Colonic mucosa (tissue), 4 donors: ENCODE measurements at regions not wholly inside any gene's neighbourhood (a gene's known extent, or its start where the extent isn't known, plus 50 kb on each side); places are given as distances from the start of the nearest gene placed in this dataset.

Experiments
- DNase-seq: peaks from one replicate; pipeline ENCODE4 v3.0.0-alpha.2; 2020
- H3K27ac ChIP-seq: fragments of 200-600 bp; one replicate; pipeline ENCODE4 v1.8.0; 2021
- H3K27me3 ChIP-seq: fragments of 200-600 bp; one replicate; pipeline ENCODE4 v1.8.0; 2021
- H3K36me3 ChIP-seq: fragments of 200-600 bp; one replicate; pipeline ENCODE4 v1.8.0; 2021
- H3K4me1 ChIP-seq: fragments of 200-600 bp; one replicate; pipeline ENCODE4 v1.8.0; 2021; ENCODE audit warnings: mild to moderate bottlenecking
- H3K4me3 ChIP-seq: fragments of 200-600 bp; one replicate; pipeline ENCODE4 v1.8.0; 2021
- H3K9ac ChIP-seq, 2 donors: one replicate each; pipeline ENCODE4 v1.7.0; 2013; ENCODE audit warnings: control low read depth in 2 of 2, low read depth in 2 of 2, low read length in 2 of 2
- H3K9me3 ChIP-seq: fragments of 200-600 bp; one replicate; pipeline ENCODE4 v1.8.0; 2021
- CTCF ChIP-seq: fragments of 200-600 bp; IDR thresholded peaks from one replicate; pipeline ENCODE4 v1.8.0; 2022; ENCODE audit warnings: antibody characterized with exemption, mild to moderate bottlenecking
- intact Hi-C: fragments of 100-400 bp; cut with DNase I; formaldehyde crosslinking; loops from one replicate; pipeline ENCODE4 v1.14.1; 2022
- donor health status: healthy.
- donor health status: DM: no; HTN: no; CAD: no.
- donor health status: DM: no; HTN: no; CAD: no.

- H3K4me3 ChIP-seq, result no peak overlapping the region
- H3K27me3 ChIP-seq, result no peaks in the 10 kb centered on the region
- H3K9ac ChIP-seq, result no peak overlapping the region
- H3K27ac ChIP-seq, result no peak overlapping the region
- H3K4me1 ChIP-seq, result no peaks in the 10 kb centered on the region
- intact Hi-C loops, result no loop called here
- no peak for TF ChIP-seq CTCF
- no peak for DNase-seq
- H3K9me3 ChIP-seq, result no peaks in the 10 kb centered on the region
- H3K36me3 ChIP-seq, result no peaks in the 10 kb centered on the region
These were observed 381.4 kb upstream of the ONECUT1 start for GRCh38 chr15:53171571-53171970.

DNA sequence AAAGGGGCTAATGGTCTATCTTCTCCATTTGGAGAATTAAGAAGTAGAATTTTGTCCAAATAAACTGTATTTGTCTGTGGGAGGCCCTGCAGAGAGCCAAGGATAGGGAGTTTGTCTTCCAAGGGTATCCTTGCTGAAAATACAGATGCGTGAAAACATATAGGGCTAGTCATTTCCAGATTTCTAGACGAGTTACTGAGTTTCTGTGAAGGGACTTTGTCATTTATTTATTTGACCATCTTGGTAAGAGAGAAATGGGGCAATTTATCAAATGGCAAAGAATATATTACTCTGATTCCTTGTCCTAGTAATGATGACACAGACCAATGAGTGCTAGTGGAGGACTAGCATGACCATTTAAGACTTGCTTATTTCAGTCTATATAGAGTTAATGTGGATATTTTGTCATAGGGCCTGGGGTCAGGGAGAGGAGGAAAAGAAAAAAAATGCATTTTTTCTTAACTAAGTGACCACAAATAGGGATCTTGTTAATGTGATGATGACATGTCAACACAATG, 376.6 kb upstream of the ONECUT1 start:
- no peaks in the 10 kb centered on the region for H3K9me3 ChIP-seq
- no peaks in the 10 kb centered on the region for H3K4me1 ChIP-seq
- H3K27ac ChIP-seq, result no peak overlapping the region
- no peak overlapping the region for H3K4me3 ChIP-seq
- no peaks in the 10 kb centered on the region for H3K27me3 ChIP-seq
- TF ChIP-seq CTCF, result no peak
- DNase-seq, result no peak
- intact Hi-C loops, result no loop called here
- H3K9ac ChIP-seq, result no peak overlapping the region
- no peaks in the 10 kb centered on the region for H3K36me3 ChIP-seq

DNA sequence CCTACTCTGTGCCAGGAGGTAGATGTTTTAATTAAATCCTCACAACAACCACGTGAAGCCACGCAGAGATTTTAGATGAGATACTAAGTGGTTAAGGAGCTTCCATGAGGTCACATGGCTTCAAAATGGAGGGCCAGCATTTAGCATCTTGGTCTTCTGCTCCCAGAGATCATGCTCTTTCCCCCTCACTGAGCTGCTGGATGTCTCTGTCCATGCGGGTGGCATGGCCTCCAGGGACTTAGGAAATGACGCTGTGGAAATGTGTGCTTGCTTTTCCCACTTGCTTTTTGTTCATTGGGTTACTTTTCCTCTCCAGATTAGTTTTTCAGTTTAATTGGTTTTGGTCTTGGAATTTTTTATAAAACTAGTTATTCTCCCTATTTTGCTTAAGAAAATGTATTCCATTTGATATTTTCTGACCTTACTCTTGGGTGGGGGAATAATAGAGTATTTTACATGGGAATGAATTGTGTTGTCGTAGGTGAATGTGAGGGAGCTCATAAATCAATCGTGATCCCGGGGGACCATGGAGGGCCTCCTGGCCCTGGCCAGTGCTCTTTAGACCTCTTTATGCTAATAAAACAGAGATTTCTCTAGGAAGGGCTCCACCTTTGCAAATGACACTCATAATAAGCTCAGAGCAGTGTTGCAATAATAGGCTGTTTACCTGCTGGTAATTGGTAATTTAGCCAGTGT, 376.0 kb upstream of the ONECUT1 start:
- Histone ChIP-seq H3K9me3 (no peaks in the 10 kb centered on the region), H3K27me3 (no peaks in the 10 kb centered on the region), H3K36me3 (no peaks in the 10 kb centered on the region), H3K9ac (no peak overlapping the region), H3K27ac (no peak overlapping the region), H3K4me3 (no peak overlapping the region), H3K4me1 (no peaks in the 10 kb centered on the region)
- DNase-seq, result no peak
- no peak for TF ChIP-seq CTCF
- intact Hi-C loops, result no loop called here

- intact Hi-C loops, result no loop called here
- no peak for DNase-seq
These were observed 370.1 kb upstream of the ONECUT1 start for GRCh38 chr15:53160092-53160704.

DNA sequence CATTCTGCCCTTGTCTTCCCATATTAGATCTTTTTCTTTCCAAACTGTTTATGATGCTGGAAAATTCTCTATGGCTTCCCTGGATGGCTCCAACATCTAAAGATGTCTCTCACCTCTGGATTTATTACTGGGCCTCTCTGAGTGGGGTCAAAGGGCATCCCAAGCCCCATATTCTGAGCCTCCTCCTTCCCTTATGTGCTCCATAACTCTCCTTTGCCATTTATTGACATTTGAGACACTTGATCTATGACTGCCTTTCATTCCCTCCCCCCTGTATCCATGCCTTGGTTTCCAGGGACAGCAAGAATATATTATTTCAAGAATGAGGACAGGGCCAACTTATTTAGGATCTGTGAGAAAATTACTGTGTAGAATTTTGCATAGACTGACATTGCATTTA, 369.3 kb upstream of the ONECUT1 start:
- H3K27me3 ChIP-seq, result no peaks in the 10 kb centered on the region
- DNase-seq, result no peak
- no peaks in the 10 kb centered on the region for H3K36me3 ChIP-seq
- H3K4me3 ChIP-seq, result no peak overlapping the region
- H3K9me3 ChIP-seq, result no peaks in the 10 kb centered on the region
- no peak for TF ChIP-seq CTCF
- H3K9ac ChIP-seq, result no peak overlapping the region
- no peaks in the 10 kb centered on the region for H3K4me1 ChIP-seq
- no peak overlapping the region for H3K27ac ChIP-seq
- intact Hi-C loops, result no loop called here

More at GRCh38 chr15:53160092-53160704, 370.1 kb upstream of the ONECUT1 start:
- Histone ChIP-seq H3K36me3 (no peaks in the 10 kb centered on the region), H3K9ac (no peak overlapping the region), H3K9me3 (no peaks in the 10 kb centered on the region), H3K27ac (no peak overlapping the region), H3K4me3 (no peak overlapping the region), H3K27me3 (no peaks in the 10 kb centered on the region), H3K4me1 (no peaks in the 10 kb centered on the region)
- TF ChIP-seq CTCF, result no peak
